Hematopoietic multipotent progenitor cell treated with erythropoietin and hydrocortisone succinate and interleukin-3 and kit ligand, for 15 days (in vitro differentiated cells): ENCODE measurements at regions not wholly inside any gene's neighbourhood (a gene's known extent, or its start where the extent isn't known, plus 50 kb on each side); places are given as distances from the start of the nearest gene placed in this dataset.
"Not testable (repeated sequence)": the region's sequence is repeated elsewhere in the genome, so short reads cannot be mapped to it uniquely, and the experiment has no call there.

Experiments
- DNase-seq: peaks from one replicate; pipeline ENCODE4 v3.0.0-alpha.2; 2015; ENCODE audit warnings: low spot score

DNA sequence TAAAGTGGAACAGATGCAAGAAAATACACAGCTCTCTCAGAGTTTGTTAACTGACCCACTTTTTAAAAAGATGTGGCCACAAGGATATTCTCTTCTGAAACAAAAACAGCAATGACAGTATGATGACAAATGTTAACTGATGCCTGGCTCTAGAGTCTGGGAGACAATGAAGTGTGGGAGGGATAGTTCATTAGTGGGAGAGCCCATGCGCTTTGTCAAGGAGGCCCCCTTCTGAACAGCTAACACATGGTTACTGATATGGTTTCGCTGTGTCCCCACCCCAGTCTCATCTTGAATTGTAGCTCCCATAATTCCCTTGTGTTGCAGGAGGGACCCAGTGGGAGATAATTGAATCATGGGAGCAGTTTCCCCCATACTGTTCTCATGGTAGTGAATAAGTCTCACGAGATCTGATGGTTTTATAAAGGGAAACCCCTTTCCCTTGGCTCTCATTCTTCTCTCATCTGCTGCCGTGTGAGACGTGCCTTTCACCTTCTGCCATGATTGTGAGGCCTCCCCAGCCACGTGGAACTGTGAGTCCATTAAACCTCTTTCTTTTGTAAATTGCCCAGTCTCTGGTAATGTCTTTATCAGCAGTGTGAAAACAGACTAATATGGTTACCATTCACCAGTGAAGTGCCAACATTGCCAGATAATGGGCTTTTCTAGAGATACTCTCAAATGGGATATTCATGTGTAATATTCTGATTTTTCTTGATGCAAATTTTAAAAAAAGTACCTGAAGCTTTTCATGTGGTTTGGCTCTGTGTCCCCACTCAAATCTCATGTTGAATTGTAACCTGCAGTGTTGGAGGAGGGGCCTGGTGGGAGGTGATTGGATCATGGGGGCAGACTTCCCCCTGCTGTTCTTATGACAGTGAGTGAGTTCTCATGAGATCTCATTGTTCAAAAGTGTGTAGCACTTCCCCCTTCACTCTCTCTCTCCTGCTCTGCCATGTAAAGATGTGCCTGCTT lies 435.8 kb downstream of the SHISA9 start:
- not testable (repeated sequence) for DNase-seq

- DNase-seq = no peak
These were observed 436.6 kb downstream of the SHISA9 start for GRCh38 chr16:13338044-13338443.

GRCh38 chr16:13342675-13343074 lies 441.3 kb downstream of the SHISA9 start:
- DNase-seq = no peak

- DNase-seq = no peak
These were observed 442.6 kb downstream of the SHISA9 start for GRCh38 chr16:13344001-13344400.

DNA sequence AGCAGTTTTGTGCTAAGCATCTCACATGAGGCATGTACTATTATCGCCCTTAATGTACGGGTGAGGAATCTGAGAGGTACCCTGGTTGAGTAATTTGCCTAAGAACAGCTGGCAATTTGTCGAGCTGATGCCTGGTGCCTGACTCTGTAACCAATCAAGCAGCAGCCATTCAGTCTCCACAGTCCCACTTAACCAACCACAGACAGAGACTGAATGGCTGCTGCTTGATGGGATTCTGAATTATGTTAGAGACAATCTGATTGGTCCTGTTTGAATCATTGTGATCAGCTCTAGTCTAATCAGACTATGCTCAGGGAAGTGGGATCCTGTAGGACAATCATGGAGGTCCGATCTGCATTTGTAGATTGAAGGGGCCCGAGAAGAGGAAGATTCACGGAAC lies 447.0 kb downstream of the SHISA9 start:
- no peak for DNase-seq

DNA sequence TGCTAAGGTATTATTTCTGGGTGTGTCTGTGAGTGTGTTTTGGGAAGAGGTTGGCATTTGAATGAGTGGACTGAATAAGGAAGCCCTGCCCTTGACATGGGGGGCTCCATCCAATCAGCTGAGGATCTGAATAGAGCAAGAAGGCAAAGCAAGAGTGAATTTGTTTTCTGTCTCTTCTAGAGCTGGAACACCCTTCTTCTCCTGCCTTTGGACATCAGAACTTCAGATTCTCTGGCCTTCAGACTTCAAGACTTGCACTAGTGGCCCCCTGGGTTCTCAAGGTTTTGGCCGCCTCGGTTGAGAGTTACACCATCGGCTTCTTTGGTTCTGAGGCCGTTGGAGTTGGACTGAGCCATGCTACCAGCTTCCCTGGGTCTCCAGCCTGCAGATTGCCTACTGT lies 448.6 kb downstream of the SHISA9 start:
- DNase-seq = no peak

- DNase-seq = no peak
These were observed 449.8 kb downstream of the SHISA9 start for GRCh38 chr16:13351181-13351580.

GRCh38 chr16:13351601-13352217 lies 450.3 kb downstream of the SHISA9 start:
- no peak for DNase-seq

DNA sequence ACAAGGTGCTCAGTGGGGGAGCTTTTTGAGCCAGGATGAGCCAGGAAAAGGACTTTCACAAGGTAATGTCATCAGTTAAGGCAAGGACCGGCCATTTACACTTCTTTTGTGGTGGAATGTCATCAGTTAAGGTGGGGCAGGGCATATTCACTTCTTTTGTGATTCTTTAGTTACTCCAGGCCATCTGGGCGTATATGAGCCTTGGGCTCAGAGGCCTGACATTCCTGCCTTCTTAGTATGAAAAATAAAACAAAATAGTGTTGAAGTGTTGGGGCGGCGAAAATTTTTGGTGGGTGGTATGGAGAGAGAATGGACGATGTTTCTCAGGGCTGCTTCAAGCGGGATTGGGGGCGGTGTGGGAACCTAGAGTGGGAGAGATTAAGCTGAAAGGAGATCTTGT lies 451.4 kb downstream of the SHISA9 start:
- not testable (repeated sequence) for DNase-seq

- not testable (repeated sequence) for DNase-seq
These were observed 456.4 kb downstream of the SHISA9 start for GRCh38 chr16:13357842-13358241.

GRCh38 chr16:13359835-13360234 lies 458.4 kb downstream of the SHISA9 start:
- DNase-seq = no peak

GRCh38 chr16:13372421-13372820 lies 471.0 kb downstream of the SHISA9 start:
- DNase-seq = no peak

DNA sequence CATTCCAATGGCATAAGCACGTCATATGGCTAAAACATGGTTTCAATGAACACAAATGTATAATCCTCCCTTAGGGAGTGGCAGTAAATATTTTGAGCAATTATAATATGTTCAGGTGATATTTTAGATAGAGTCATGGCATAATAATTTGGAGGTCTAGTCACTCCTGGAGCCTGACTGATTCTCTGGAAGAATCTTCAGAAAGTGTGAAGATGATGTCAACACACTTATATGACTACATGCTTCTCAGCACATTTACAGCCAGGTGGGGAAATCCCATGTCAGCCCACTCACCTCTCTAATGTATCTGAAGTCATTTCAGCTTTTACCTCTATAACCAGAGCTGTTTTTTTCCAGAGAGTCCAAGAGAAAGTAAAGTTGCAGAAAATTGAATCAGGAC lies 474.8 kb downstream of the SHISA9 start:
- DNase-seq = no peak

DNA sequence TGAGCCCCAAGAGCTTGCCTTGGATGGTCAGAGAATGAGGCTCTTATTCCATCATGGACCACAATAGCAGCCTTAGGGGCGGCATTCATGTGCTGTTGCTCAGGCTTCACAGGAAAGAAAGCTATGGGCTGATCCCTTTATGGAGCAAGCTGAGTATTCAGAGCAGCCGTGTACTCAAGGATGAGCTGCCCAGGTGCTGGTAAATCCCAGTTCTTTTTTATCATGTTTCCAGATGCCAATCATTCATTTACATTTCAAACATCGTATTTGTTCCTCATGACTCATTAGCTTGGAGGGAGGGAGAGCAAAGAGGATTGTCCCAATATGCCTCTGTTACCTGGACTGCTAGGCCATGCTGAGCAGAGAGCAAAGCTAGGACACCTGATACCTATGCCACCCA lies 475.7 kb downstream of the SHISA9 start:
- DNase-seq = no peak

GRCh38 chr16:13378151-13378550 lies 476.8 kb downstream of the SHISA9 start:
- DNase-seq = no peak

- DNase-seq = no peak
These were observed 477.9 kb downstream of the SHISA9 start for GRCh38 chr16:13379266-13379665.

DNA sequence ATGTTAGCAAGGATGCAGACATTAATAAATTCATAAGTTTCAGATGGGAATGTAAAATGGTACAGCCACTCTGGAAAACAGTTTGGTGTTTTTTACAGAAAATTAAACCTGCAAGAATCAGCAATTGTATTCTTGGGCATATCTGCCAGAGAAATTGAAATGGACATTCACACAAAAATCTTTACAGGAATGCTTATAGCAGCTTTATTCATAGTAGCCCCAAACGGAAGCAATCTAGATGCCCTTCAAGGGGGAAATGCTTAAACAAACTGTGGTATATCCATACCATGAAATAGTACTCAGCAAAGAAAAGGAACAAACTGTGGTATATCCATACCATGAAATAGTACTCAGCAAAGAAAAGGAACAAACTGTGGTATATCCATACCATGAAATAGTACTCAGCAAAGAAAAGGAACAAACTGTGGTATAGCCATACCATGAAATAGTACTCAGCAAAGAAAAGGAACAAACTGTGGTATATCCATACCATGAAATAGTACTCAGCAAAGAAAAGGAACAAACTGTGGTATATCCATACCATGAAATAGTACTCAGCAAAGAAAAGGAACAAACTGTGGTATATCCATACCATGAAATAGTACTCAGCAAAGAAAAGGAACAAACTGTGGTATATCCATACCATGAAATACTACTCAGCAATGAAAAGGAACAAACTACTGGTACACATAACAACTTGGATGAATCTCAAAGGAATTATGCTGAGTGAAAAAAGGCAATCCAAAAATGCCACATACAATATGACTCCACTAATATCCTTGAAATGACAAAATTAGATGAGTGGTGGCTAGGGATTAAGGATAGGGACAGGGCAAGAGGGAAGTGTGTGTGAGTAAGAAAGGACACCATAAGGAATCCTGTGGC lies 484.0 kb downstream of the SHISA9 start:
- DNase-seq = not testable (repeated sequence)

GRCh38 chr16:13390093-13390985 lies 488.9 kb downstream of the SHISA9 start:
- no peak for DNase-seq

GRCh38 chr16:13390986-13391305 lies 489.5 kb downstream of the SHISA9 start:
- DNase-seq = no peak

DNA sequence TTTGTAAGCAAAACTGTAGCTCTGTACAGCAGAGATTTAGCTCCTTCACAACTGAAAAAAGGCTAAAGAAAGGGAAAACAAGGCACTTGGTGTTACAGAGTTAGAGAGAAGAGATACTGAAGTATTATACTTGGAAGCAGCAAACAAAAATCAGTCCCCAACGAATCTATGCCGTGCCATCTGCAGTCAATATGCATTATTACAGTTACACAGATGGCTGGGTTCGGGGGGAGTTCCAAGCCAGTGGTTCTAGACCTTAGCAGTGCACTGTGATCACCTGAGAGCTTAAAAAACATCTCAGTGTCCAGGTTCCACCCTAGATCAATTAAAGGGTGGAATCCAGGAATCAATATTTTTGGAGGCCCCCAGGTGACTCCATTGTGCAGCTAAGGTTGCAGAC lies 489.9 kb downstream of the SHISA9 start:
- DNase-seq = no peak

DNA sequence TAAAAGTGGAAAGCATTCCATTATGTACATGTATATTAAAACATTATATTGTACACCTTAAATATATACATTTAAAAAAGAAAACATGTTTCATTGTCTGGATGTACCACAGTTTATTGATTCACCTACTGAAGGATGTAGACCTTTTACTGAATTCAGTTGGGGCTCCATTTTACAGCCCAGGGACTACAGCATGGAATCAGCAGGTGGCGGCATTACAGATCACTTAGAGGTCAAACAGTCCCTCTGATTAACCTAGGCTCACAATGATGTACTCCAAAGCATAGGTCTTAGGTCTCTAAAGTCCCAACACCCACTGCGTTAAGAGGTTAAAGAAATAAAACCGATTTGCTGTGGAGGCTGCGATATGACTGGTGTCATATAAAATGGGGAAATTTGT lies 490.9 kb downstream of the SHISA9 start:
- DNase-seq = no peak

- no peak for DNase-seq
These were observed 492.4 kb downstream of the SHISA9 start for GRCh38 chr16:13393816-13394215.
